ENCODE measurements at regions not wholly inside any gene's neighbourhood (a gene's known extent, or its start where the extent isn't known, plus 50 kb on each side); places are given as distances from the start of the nearest gene placed in this dataset.

DNA sequence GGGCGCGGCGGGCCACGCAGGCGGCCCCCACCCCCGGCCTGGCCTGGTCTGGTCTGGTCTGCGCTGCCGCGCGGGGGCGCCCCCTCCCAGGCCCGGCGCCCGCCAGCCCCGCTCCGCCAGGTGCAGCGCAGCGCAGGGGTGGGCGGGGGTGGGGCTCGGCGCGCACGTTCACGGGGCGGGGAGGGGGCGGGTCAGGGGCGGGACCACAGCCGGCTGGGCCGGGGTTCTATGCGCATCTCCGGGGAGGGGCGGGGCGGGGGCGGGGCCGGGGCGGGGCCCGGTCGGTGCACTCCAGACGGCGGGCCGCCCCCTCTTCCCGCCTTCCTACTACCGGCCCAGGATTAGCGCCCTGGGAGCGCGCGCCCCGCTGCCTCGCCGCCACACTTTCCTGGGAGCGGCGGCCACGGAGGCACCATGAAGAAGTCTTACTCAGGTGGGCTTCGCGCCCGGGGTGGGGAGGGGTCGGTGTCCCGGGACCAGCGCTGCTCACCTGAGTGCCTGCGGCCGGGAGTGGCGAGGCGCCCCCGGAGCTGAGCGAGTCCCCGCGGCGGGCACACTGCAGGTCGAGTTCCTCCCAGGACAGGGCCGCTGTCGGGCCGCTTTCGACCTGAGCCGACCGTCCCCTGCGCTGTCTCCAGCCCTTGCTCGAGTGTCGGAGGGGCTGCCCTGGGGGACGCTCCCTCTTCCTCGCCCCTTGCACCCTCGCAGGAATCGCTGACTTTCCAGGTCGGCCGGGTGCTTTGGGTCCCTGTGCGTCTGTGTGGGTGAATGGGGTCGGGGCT lies 140.5 kb downstream of the SEC14L1 start:
- H3K79me2 ChIP-seq (ENCODE audit: insufficient read depth, low read length) = peaks cover 6% of the 10 kb centered on the region
- peak overlapping the region; percentile 81 for H3K4me2 ChIP-seq (ENCODE audit: insufficient read depth, low read length)
- H3K4me3 ChIP-seq (ENCODE audit: insufficient read depth, low read length) = peak overlapping the region; percentile 76
- peak; percentile 97 for DNase-seq (ENCODE audit: insufficient read length, low spot score, missing footprints)
- peak overlapping the region; percentile 31 for H2AFZ ChIP-seq (ENCODE audit: low read length)
- TF ChIP-seq, protein P1, sequence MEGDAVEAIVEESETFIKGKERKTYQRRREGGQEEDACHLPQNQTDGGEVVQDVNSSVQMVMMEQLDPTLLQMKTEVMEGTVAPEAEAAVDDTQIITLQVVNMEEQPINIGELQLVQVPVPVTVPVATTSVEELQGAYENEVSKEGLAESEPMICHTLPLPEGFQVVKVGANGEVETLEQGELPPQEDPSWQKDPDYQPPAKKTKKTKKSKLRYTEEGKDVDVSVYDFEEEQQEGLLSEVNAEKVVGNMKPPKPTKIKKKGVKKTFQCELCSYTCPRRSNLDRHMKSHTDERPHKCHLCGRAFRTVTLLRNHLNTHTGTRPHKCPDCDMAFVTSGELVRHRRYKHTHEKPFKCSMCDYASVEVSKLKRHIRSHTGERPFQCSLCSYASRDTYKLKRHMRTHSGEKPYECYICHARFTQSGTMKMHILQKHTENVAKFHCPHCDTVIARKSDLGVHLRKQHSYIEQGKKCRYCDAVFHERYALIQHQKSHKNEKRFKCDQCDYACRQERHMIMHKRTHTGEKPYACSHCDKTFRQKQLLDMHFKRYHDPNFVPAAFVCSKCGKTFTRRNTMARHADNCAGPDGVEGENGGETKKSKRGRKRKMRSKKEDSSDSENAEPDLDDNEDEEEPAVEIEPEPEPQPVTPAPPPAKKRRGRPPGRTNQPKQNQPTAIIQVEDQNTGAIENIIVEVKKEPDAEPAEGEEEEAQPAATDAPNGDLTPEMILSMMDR (IDR thresholded peaks at IDR 0.05; ENCODE audit: extremely low read depth, low read depth, low read length) = no peak
- H3K4me1 ChIP-seq (ENCODE audit: insufficient read depth, low read length) = peaks cover 42% of the 10 kb centered on the region
- H3K27ac ChIP-seq (ENCODE audit: low read depth, low read length) = peak overlapping the region; percentile 67
- H4K20me1 ChIP-seq (ENCODE audit: insufficient read depth, low read length) = no peaks in the 10 kb centered on the region
- no peaks in the 10 kb centered on the region for H3K36me3 ChIP-seq (ENCODE audit: insufficient read depth, low read length)
- H3K9me3 ChIP-seq (ENCODE audit: low read depth, low read length) = no peaks in the 10 kb centered on the region
- no peaks in the 10 kb centered on the region for H3K27me3 ChIP-seq (ENCODE audit: insufficient read depth, low read length)

DNA sequence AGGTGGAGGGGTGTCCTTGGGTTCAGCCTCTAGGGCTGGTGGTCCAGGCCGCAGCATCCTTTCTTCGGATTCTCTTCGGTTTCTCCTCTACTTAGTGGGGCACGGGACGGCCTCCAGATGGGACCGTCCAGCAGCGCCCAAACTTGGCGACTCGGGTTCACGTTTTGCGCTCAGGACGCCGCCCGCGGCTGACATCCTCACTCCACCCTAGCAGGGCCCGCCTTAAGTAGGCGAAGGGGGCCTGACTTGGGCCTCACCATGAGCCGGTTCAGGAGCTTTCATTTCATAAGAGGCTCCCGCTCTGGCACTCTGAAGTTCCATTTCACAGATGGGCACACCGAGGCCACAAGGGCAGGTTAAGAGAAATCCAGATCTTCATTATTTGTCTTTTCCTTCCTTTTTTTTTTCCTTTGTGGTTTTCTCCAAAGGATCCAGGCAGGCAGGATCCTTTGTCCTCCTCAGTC lies 141.2 kb downstream of the SEC14L1 start:
- TF ChIP-seq, protein P1 (IDR thresholded peaks at IDR 0.05; ENCODE audit: extremely low read depth, low read depth, low read length) = no peak
- peaks cover 6% of the 10 kb centered on the region for H3K79me2 ChIP-seq (ENCODE audit: insufficient read depth, low read length)
- peak overlapping the region; percentile 31 for H2AFZ ChIP-seq (ENCODE audit: low read length)
- peak overlapping the region; percentile 67 for H3K27ac ChIP-seq (ENCODE audit: low read depth, low read length)
- no peaks in the 10 kb centered on the region for H3K36me3 ChIP-seq (ENCODE audit: insufficient read depth, low read length)
- no peaks in the 10 kb centered on the region for H3K27me3 ChIP-seq (ENCODE audit: insufficient read depth, low read length)
- no peaks in the 10 kb centered on the region for H4K20me1 ChIP-seq (ENCODE audit: insufficient read depth, low read length)
- H3K4me3 ChIP-seq (ENCODE audit: insufficient read depth, low read length) = peak overlapping the region; percentile 76
- peak overlapping the region; percentile 78 for H3K4me2 ChIP-seq (ENCODE audit: insufficient read depth, low read length)
- peaks cover 49% of the 10 kb centered on the region for H3K4me1 ChIP-seq (ENCODE audit: insufficient read depth, low read length)
- DNase-seq (ENCODE audit: insufficient read length, low spot score, missing footprints) = peak; percentile 45
- H3K9me3 ChIP-seq (ENCODE audit: low read depth, low read length) = no peaks in the 10 kb centered on the region

DNA sequence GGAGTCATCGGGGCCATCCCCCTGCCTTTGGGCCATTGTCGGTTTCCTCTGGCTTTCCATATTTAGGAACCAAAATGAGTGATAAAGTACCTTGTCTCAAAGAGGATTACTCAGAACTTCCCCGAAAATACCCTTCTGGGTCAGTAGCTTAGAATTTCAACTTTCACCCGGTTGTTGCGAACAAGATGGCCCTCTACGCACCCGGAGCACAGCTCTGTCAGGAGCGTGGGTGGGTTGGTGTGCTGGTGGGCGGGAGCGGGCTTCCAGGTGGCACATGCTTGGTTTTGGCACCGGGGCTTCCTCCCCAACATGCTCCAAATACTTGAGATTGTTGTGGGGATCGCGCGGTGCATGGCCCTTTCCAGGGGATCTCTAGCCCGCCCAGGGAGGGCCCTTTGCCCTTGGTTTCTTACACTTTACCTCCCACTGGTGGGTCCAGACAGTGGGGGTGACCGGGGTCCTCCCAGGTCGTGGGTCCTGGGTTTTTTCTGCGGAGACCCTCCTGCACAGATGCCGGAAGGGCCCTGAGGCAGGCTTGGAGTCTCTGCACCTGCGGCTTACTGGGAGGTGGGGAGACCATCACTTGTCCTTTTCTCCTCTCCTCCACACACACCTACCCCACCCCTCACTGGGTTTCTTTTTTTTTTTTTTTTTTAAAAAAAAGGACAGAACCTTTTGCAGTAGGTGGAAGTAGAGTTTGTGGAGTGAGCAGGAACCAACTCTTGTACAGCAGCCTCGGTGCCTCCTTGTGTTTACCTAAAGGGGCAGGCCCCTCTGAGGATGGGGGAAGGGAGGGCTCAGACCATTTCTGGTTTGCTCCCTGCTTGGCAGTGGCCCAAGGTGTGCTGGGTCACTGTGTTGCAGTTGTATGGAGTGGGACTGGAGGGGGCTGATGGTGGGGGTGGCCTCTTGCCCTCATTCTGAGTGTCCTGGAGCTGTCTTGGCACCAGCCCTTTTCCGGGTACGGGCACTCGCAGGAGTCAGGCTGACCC lies 142.1 kb downstream of the SEC14L1 start:
- Histone ChIP-seq H3K4me2 (ENCODE audit: insufficient read depth, low read length) (peak overlapping the region; percentile 78), H3K9me3 (ENCODE audit: low read depth, low read length) (no peaks in the 10 kb centered on the region), H3K27me3 (ENCODE audit: insufficient read depth, low read length) (no peaks in the 10 kb centered on the region), H3K36me3 (ENCODE audit: insufficient read depth, low read length) (no peaks in the 10 kb centered on the region), H2AFZ (ENCODE audit: low read length) (no peak overlapping the region), H3K27ac (ENCODE audit: low read depth, low read length) (peak overlapping the region; percentile 67), H3K4me3 (ENCODE audit: insufficient read depth, low read length) (no peak overlapping the region), H3K79me2 (ENCODE audit: insufficient read depth, low read length) (peaks cover 6% of the 10 kb centered on the region), H4K20me1 (ENCODE audit: insufficient read depth, low read length) (no peaks in the 10 kb centered on the region), H3K4me1 (ENCODE audit: insufficient read depth, low read length) (peaks cover 58% of the 10 kb centered on the region)
- TF ChIP-seq, protein P1 (IDR thresholded peaks at IDR 0.05; ENCODE audit: extremely low read depth, low read depth, low read length) = no peak
- DNase-seq (ENCODE audit: insufficient read length, low spot score, missing footprints) = peak; percentile 91
